Stimulated activated naive CD8-positive, alpha-beta T cell treated with anti-CD3 and anti-CD28 coated beads, Interleukin-15, amount 100 ng/mL, for 72 hours (primary cell): ENCODE measurements at regions not wholly inside any gene's neighbourhood (a gene's known extent, or its start where the extent isn't known, plus 50 kb on each side); places are given as distances from the start of the nearest gene placed in this dataset.
"Not testable (repeated sequence)": the region's sequence is repeated elsewhere in the genome, so short reads cannot be mapped to it uniquely, and the experiment has no call there.

Experiments
- ATAC-seq: fragments of 150-1000 bp; cut with Tn5 transposase; 2 replicates; pipeline ENCODE4 v1.10.0; 2021; ENCODE audit warnings: mild to moderate bottlenecking, moderate library complexity
- DNase-seq, 2 donors: peaks; one replicate each; pipeline ENCODE4 v3.0.0; 2021 to 2022
- H3K27ac Mint-ChIP-seq, 2 donors: one replicate each; pipeline ENCODE4 v1.8.0; 2022; ENCODE audit warnings: mild to moderate bottlenecking in 2 of 2, mixed read lengths in 2 of 2, moderate library complexity in 2 of 2
- H3K27me3 Mint-ChIP-seq: one replicate; pipeline ENCODE4 v1.8.0; 2022; ENCODE audit warnings: mixed read lengths
- H3K4me1 Mint-ChIP-seq: one replicate; pipeline ENCODE4 v1.8.0; 2022; ENCODE audit warnings: mild to moderate bottlenecking, mixed read lengths
- H3K4me3 Mint-ChIP-seq, 2 donors: one replicate each; pipeline ENCODE4 v1.8.0; 2022; ENCODE audit warnings: mild to moderate bottlenecking in 2 of 2, mixed read lengths in 2 of 2, moderate library complexity in 1 of 2
- H3K9me3 Mint-ChIP-seq, 2 donors: one replicate each; pipeline ENCODE4 v1.8.0; 2022; ENCODE audit warnings: mixed read lengths in 2 of 2

DNA sequence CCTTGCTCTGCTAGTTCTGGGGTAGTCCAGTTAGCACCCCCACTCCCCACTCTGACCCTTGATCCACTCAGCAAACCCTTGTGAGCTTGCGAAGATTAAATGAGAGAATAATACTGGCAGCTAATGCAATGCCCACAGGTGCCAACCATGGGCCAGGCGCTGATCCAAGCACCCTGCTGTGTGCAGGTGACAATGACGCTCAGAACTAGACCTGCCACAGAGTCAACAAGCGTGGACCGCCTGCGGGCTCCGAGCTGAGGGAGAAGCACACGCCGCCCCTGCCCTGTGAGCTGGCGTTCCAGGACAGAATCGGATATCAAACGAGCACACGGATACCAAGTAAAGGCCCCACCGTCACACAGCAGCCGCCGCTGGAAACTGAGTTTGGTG, 129.2 kb downstream of the FAM53A start:
- Mint-ChIP-seq H3K4me1 (no peaks in the 10 kb centered on the region), H3K27me3 (peaks cover 38% of the 10 kb centered on the region), H3K27ac (no peak overlapping the region), H3K9me3 (no peaks in the 10 kb centered on the region), H3K4me3 (no peak overlapping the region)
- DNase-seq, result no peak
- ATAC-seq, result no peak

DNA sequence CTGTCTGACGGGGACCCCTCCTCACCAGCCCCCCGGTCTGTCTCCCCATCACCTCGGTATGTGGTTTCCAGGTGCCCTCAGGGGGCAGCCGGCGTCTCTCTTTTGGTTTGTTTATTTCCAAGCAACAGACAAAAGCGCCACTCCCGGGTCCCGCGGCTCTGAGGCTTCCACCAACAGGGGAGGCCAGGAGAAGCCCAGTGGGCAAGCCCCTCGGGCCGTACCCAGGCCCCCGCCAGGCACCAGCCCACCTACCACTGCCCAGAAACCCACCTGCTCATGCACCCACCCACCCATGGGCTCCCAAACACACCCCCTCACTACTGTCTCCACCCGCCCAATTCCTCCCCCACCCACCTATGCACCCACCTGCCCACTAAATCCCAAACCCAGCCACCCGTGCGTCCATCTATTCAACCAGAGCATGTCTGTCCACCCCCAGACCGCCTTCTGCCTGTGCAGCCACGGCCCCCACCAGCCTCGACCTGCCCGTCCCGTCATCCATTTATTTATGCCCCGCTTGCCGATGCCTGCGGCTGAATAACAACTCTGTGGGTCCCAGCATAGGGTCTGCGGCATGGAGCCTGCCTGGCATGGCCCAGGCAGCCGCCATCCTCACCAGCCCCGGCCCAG, 129.8 kb downstream of the FAM53A start:
- ATAC-seq, result no peak
- Mint-ChIP-seq H3K9me3 (no peaks in the 10 kb centered on the region), H3K4me3 (no peak overlapping the region), H3K4me1 (no peaks in the 10 kb centered on the region), H3K27me3 (peaks cover 38% of the 10 kb centered on the region), H3K27ac (no peak overlapping the region)
- DNase-seq, result no peak

DNA sequence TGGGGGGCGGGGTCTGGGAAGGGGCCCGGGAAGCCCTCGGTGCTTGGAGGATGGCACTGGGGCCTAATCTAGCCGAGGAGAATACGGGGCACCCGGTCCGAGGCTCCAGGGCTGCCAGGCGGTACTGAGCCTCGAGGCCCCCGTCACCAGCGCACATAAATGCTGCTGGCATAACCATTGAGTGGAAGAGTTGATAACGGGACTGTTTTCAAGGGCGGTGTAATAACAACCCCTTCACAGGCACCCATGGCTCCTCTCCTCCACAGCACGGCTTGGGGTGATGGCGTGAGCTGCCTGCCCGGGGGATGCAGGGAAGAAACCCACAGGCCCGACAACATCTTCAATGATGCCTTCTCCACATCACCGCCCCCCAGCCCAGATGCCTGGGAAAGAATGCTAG, 130.7 kb downstream of the FAM53A start:
- Mint-ChIP-seq H3K4me3 (no peak overlapping the region), H3K9me3 (no peaks in the 10 kb centered on the region), H3K27me3 (peaks cover 45% of the 10 kb centered on the region), H3K27ac (no peak overlapping the region), H3K4me1 (peaks cover 8% of the 10 kb centered on the region)
- no peak for ATAC-seq
- DNase-seq, result no peak

DNA sequence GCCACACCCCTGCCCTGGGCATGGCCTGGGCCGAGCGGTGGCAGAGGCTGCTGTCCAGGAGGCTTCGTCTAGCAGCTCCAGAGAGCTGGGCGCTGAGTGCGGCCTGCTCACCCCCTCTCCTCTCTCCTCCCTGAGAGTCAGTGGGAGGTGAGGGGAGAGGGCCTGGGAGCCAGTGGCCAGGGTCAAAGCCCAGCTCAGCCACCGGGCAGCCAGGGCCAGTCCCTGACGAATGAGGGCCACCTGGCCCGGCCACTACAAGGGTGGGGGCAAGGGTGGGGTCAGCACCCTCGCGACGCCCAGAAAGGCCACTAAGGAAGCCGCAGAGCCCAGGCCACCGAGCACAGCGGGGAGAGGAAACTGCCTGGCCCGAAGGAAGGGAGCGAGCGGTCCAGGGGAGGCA, 131.7 kb downstream of the FAM53A start:
- Mint-ChIP-seq H3K27me3 (peaks cover 45% of the 10 kb centered on the region), H3K4me1 (peaks cover 17% of the 10 kb centered on the region), H3K27ac (peak overlapping the region in 1 of 2 donors; percentile 82), H3K4me3 (no peak overlapping the region), H3K9me3 (no peaks in the 10 kb centered on the region)
- DNase-seq, result no peak
- no peak for ATAC-seq

DNA sequence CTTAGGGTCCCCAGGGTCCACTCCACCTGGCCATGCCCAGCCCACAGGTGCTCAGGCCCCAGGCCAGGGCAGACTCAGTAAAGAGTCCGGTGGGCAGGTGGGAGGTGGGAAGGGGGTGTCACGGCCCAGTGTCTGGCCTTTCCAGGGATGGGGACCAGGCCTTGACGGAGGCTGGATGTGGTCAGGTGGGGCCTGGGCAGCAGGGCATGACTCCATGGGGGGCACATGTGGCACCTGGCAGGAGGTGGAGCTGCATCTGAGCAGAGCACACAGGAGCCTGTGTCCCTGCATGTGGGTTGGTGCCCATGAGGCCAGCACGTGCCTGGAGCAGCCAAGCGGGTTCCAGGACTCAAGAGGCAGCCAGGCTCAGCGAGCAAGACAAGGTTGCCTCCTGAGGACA, 132.9 kb downstream of the FAM53A start:
- Mint-ChIP-seq H3K4me3 (no peak overlapping the region), H3K27me3 (peaks cover 37% of the 10 kb centered on the region), H3K4me1 (peaks cover 21% of the 10 kb centered on the region), H3K9me3 (no peaks in the 10 kb centered on the region), H3K27ac (no peak overlapping the region)
- DNase-seq (no peak), ATAC-seq (no peak)

DNA sequence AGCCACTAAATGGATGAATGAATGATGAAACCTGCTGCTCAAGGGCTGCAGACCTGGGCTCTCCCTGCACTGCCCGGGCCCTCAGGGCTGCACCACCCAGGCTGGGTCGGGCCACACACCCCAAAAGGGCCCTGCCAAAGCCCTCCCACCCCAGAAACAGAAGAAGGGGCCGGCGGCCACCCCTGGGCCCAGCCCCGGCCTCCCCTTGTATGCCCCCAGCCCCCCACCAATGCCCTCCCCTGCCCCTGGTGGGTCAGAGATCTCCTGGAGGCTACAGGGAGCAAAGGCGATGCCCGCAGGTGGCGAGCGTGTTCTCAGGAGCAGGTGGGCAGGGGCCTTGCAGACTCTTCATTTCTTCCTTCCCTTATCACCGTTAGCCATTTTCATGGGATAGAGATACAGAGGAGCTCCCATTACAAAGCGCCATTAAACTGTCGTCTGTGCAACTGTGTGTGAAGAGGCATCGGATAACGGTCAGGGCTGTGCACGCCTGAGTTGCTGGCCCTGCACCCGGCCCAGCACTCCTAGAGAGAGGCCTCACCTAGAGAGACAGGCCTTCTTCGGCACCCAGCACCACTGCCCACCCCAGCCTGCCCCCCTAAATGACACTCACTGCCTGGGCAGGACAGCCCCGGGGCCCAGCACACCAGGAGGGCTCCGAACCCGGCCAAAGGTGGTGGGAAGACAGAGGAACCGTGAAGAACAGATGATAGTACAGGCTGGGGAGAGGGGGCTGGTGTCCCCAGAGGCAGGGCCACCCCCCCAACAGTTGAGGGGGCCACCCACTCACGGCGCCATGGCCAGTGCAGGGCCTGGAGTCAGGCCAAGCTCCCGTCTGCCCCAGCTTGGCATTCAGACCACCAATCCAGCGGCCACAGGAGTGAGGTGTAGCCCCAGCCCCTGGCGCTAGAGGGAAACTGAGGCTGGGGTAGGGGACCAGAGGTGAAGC, 133.7 kb downstream of the FAM53A start:
- DNase-seq (no peak), ATAC-seq (peak; percentile 41)
- peaks cover 36% of the 10 kb centered on the region for H3K27me3 Mint-ChIP-seq
- no peaks in the 10 kb centered on the region for H3K9me3 Mint-ChIP-seq
- peaks cover 21% of the 10 kb centered on the region for H3K4me1 Mint-ChIP-seq
- no peak overlapping the region for H3K4me3 Mint-ChIP-seq
- no peak overlapping the region for H3K27ac Mint-ChIP-seq

DNA sequence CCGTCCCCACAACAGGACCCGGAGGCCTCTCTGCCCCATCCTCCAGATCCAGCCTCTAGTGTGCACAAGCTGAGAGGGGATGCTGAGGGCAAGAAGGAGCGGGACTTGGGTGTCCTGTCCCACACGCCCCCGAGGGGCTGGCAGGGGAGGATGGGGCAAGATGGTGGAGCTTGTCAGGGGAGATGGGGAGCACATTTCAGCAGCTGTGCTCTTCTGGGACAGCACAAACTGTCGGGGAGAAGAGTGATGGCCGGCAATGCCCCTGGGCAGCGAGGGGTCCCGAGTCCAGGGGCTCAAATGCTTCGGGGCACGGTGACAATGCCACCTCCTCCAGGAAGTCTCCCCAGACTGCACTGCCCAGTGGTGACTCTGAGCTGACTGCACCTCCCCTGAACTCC, 134.5 kb downstream of the FAM53A start:
- Mint-ChIP-seq H3K27me3 (peaks cover 28% of the 10 kb centered on the region), H3K9me3 (no peaks in the 10 kb centered on the region), H3K4me3 (no peak overlapping the region), H3K4me1 (peaks cover 25% of the 10 kb centered on the region), H3K27ac (no peak overlapping the region)
- no peak for DNase-seq
- no peak for ATAC-seq

DNA sequence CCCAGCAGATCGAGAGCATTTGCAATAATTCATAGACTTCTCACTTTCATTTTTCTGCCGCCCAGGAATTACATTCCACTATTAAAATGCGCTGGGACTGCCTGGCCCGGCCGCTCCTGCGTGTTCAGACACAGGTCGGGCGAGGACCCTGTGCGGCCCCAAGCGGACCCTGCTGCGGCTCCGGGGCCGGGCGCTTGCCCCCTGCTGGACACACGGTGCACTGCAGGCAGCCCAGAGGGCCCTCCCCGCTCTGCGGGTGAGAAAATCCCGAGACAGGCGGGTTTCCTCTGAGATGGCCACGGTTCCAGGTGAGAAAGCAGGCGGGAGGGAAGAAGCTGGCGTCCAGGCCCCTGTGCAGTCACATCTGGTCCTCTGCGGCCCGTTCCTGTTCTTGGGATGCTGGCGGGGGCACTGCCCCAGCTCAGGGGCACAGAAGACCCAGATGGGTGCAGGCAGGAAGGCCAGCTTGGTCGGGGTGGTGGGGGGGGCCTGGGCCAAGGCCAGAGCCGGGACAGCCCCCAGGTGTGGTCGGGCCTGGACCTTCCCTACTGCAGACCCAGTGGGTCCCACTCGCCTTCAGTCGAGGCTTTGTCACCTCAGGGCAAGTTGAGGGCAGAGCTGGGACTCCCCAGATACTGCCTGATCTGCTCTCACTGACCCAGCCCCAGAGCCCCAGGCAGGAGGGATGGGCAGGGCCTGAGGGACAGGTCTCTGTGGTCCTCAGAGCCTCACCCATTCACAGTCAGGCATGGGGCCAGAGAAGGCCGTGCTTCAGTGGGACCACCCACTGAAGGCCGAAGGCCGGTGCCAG, 135.1 kb downstream of the FAM53A start:
- not testable (repeated sequence) for H3K9me3 Mint-ChIP-seq, H3K27ac Mint-ChIP-seq
- peaks cover 26% of the 10 kb centered on the region for H3K4me1 Mint-ChIP-seq
- ATAC-seq (peak; percentile 74), DNase-seq (peak; percentile 57 to 65)
- H3K27me3 Mint-ChIP-seq, result peaks cover 23% of the 10 kb centered on the region
- peak overlapping the region; percentile 6 to 42 for H3K4me3 Mint-ChIP-seq

DNA sequence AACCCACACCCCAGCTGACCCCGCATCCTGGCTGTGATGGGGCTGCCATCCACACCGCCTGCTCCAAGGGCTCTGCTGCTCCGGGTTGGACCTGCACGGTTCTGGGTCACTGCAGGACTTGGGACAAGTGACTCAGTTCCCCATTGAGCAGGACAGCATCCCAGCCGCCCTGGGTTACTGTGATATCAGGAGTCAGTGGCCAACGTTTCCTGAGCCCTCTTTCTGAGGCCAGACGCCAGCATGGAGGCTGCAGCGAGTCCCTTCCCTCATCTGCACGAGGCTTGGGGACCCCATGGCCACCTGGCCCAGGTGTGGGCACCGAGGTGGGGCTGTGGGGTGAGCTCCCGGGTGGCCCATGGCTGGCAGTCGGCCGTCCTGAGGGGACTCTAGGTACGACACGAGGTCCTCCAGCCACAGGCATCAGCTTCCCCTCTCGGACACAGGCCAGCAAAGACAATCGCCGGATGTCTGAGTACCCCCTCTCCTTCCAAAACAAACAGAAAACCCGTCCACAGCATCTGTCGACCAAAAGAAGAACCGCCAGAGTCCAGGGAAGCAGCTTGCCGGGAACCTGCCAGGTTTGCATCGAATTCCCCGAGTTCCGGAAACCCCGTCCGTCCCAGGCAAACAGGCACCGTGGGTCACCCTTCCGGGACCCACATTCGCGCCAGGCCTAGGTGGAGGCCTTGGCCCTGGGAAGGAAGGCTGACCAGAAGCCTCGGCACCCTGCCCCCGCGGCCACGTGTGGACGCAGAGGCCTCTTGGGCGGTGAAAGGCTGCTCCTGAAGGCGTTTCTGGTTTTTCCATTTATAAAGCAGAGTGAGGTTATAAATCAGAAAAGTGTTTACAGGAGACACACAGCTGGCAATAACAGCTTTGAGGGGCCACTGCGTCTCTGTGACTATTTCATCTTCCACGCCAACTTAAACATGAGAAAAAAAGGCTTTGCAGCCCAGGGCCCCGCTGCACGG, 136.0 kb downstream of the FAM53A start:
- H3K9me3 Mint-ChIP-seq, result no peaks in the 10 kb centered on the region
- H3K4me3 Mint-ChIP-seq, result peak overlapping the region; percentile 6 to 42
- peaks cover 26% of the 10 kb centered on the region for H3K4me1 Mint-ChIP-seq
- H3K27ac Mint-ChIP-seq, result peak overlapping the region in 1 of 2 donors; percentile 27
- ATAC-seq, result no peak
- peaks cover 23% of the 10 kb centered on the region for H3K27me3 Mint-ChIP-seq
- DNase-seq, result no peak

DNA sequence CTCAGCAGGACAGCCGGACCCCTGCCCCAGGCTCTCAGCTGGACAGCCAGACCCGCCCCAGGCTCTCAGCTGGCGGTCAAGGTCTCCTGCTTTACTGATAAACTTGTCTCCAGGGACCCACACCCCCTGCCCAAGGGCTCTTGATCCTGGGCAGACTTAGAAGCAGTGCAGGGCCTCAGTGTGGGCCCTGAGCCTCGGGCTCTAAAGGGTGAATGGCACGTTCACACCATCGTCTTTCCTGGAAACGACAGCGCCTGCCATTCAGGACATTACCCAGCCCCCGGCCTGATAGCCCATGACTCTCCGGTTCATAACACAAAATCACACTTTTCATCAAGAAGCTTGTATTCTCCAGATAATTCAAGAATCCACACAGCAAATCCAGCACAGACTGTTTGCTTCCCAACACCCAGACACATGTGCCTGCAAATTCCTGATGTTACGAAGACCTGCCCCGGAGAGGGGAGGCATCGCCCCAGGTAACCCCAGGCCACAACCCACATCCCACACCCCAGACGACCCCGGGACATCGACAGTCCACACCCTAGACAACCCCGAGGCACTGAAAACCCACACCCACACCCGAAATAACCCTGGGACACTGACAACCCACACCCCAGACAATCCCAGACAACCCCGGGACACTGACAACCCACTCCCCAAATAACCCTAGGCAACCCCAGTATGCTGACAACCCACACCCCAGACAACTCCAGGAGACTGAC, 136.8 kb downstream of the FAM53A start:
- Mint-ChIP-seq H3K9me3 (no peaks in the 10 kb centered on the region), H3K27ac (peak overlapping the region; percentile 5 to 87), H3K4me3 (no peak overlapping the region), H3K27me3 (peaks cover 23% of the 10 kb centered on the region), H3K4me1 (peaks cover 26% of the 10 kb centered on the region)
- ATAC-seq (no peak), DNase-seq (no peak)

DNA sequence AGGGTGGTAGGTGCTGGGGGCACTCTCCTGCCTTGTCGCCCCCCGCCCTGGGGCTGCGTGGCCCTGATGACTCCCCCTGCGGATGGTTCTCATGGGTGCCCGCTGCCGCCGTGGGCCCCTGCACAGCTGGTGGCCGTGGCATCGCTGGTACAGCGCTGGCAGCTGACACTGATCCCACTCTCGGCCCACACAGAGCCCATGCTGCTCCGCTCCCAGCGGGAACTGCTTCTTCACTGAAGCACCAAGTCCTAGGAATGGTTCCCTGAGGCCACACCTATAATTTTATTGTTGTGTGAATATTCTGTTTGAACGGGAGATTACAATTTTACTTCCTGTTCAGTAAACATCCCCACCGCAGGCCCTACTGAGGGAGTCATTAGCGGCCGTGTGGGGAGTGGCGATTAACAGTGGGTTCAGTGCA, 138.6 kb upstream of the NKX1-1 start:
- DNase-seq (no peak), ATAC-seq (peak; percentile 15)
- Mint-ChIP-seq H3K4me3 (peak overlapping the region in 1 of 2 donors; percentile 42), H3K27ac (peak overlapping the region in 1 of 2 donors; percentile 48), H3K27me3 (peaks cover 23% of the 10 kb centered on the region), H3K4me1 (peaks cover 26% of the 10 kb centered on the region), H3K9me3 (no peaks in the 10 kb centered on the region)

DNA sequence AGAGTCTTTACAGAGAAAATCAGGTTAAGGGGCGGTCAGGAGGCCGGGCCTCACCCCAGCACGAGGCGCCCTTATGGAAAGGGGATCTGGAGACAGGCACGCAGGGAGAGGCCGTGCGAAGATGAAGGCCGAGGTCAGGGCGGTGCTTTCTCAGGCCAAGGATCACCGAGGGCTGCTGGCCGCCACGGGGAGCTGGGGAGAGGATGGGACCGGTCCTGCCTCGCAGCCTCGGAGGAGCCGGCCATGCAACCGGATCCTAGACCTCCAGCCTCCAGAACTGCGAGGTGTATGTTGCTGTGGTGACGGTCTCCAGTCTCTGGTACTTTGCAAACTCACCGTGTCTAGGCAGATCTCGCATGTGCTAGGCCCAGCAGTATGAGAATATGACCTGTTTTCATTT, 138.2 kb upstream of the NKX1-1 start:
- peaks cover 23% of the 10 kb centered on the region for H3K27me3 Mint-ChIP-seq
- H3K27ac Mint-ChIP-seq, result peak overlapping the region; percentile 33 to 48
- peak; percentile 4 for ATAC-seq
- H3K4me3 Mint-ChIP-seq, result peak overlapping the region in 1 of 2 donors; percentile 42
- H3K9me3 Mint-ChIP-seq, DNase-seq: not testable (repeated sequence)
- H3K4me1 Mint-ChIP-seq, result peaks cover 26% of the 10 kb centered on the region

DNA sequence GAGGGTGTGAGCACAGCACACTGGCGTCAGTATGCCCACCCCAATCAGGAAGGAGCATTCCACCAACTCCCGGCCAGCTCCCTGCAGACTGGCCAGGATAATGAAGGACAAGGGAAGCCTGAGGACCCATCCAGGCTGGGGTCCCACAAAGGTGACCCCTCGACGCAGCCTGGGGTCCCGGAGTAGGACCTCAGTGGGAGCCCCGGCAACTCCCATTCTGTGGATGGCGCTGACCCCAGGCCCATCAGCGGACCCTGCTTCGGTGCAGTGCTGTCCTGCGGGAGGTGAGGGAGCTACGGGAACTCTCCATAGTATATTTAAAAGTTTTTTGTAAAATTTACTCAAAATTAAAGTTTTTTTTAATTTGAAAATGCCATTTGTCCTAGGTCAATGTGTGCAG, 137.7 kb upstream of the NKX1-1 start:
- Mint-ChIP-seq H3K27ac (peak overlapping the region in 1 of 2 donors; percentile 33), H3K27me3 (peaks cover 20% of the 10 kb centered on the region), H3K4me1 (peaks cover 24% of the 10 kb centered on the region), H3K9me3 (no peaks in the 10 kb centered on the region), H3K4me3 (no peak overlapping the region)
- DNase-seq, result no peak
- no peak for ATAC-seq

DNA sequence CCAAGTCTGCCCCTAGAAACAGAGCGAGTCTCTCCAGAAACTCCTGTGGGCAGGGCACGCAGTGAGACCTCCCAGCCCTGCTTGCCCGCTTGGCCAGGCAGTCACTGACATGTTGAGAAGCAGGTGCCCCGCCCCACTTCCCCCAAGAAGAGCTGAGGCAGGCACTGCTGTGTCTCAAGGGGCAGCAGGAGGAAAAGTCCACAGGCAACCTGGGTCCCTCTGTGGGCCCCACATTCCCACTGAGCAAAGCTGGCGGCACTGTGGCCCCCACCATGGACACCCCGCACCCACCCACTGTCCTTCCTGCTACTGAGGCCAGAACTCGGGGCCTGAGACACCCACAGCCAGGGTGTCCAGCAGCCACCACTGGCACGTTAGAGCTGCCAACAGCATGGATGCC, 137.3 kb upstream of the NKX1-1 start:
- DNase-seq, result no peak
- no peak overlapping the region for H3K4me3 Mint-ChIP-seq
- no peak overlapping the region for H3K27ac Mint-ChIP-seq
- H3K4me1 Mint-ChIP-seq, result peaks cover 20% of the 10 kb centered on the region
- no peaks in the 10 kb centered on the region for H3K9me3 Mint-ChIP-seq
- H3K27me3 Mint-ChIP-seq, result peaks cover 16% of the 10 kb centered on the region
- ATAC-seq, result no peak
